GM23338 (cell line): ENCODE measurements at regions not wholly inside any gene's neighbourhood (a gene's known extent, or its start where the extent isn't known, plus 50 kb on each side); places are given as distances from the start of the nearest gene placed in this dataset.

Experiments
- CREB1 ChIP-seq: fragments of 250-450 bp; sonication (Bioruptor Pico); IDR thresholded peaks from 2 replicates; pipeline ENCODE4 v1.5.0; 2020; ENCODE audit warnings: low read depth, mild to moderate bottlenecking, moderate library complexity
- ETS1 ChIP-seq: IDR thresholded peaks from 2 replicates; pipeline ENCODE4 v1.6.1; 2016; ENCODE audit warnings: antibody characterized with exemption
- EZH2 ChIP-seq: fragments of 200-600 bp; sonication (generic); IDR thresholded peaks from one replicate; pipeline ENCODE4 v1.8.0; 2017; ENCODE audit warnings: antibody characterized with exemption, mild to moderate bottlenecking, low read depth; ENCODE audit not compliant: unreplicated experiment
- EZH2phosphoT487 ChIP-seq: fragments of 200-600 bp; sonication (generic); IDR thresholded peaks from one replicate; pipeline ENCODE4 v1.8.1; 2018; ENCODE audit warnings: antibody characterized with exemption; ENCODE audit not compliant: unreplicated experiment
- JUNB ChIP-seq: IDR thresholded peaks from one replicate; pipeline ENCODE4 v1.6.1; 2016; ENCODE audit warnings: antibody characterized with exemption; ENCODE audit not compliant: unreplicated experiment
- NANOG ChIP-seq: IDR thresholded peaks from 2 replicates; pipeline ENCODE4 v1.6.1; 2016; ENCODE audit warnings: antibody characterized with exemption, borderline replicate concordance
- POLR2AphosphoS5 ChIP-seq: IDR thresholded peaks from 2 replicates; pipeline ENCODE4 v1.6.1; 2016; ENCODE audit warnings: antibody characterized with exemption, low read depth
- STAT1 ChIP-seq: IDR thresholded peaks from one replicate; pipeline ENCODE4 v1.6.1; 2016; ENCODE audit warnings: antibody characterized with exemption; ENCODE audit not compliant: unreplicated experiment
- TF ChIP-seq, protein P1 (sequence below), 2 experiments: fragments of 200-600 bp in 1 of 2; sonication (generic) in 1 of 2; conservative IDR thresholded peaks; 2 replicates each; pipeline versions ENCODE4 v1.5.1 to v1.6.1; 2016 to 2017; ENCODE audit warnings: antibody characterized with exemption in 2 of 2, low read depth in 2 of 2, mild to moderate bottlenecking in 2 of 2, moderate library complexity in 1 of 2
- TF ChIP-seq, protein P2 (sequence below): IDR thresholded peaks from one replicate; pipeline ENCODE4 v1.6.1; 2018; ENCODE audit warnings: antibody characterized with exemption; ENCODE audit not compliant: unreplicated experiment

DNA sequence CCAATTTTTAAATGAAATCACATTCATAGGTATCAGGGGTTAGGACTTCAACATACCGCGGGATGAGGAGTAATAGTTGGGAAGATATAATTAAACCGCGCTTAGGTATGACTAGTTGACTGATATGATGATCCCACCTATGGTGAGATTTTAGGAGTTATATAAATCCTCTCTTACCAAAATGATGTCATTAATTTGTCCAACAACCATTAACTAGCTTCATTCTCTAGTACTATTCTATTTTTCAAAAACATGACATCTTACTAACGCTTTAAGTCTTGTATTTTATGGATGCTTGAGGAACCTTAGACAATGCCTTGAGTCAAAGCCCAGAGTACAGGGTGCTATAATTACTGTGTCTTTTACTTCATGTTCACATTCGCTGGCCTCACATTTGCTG, 59.6 kb upstream of the PIK3R1 start:
- TF ChIP-seq EZH2 (no peak), EZH2phosphoT487 (no peak), ETS1 (no peak), NANOG (no peak), POLR2AphosphoS5 (no peak), CREB1 (CRISPR knock-in tag) (no peak), STAT1 (no peak), JUNB (no peak)
- TF ChIP-seq, protein P1, sequence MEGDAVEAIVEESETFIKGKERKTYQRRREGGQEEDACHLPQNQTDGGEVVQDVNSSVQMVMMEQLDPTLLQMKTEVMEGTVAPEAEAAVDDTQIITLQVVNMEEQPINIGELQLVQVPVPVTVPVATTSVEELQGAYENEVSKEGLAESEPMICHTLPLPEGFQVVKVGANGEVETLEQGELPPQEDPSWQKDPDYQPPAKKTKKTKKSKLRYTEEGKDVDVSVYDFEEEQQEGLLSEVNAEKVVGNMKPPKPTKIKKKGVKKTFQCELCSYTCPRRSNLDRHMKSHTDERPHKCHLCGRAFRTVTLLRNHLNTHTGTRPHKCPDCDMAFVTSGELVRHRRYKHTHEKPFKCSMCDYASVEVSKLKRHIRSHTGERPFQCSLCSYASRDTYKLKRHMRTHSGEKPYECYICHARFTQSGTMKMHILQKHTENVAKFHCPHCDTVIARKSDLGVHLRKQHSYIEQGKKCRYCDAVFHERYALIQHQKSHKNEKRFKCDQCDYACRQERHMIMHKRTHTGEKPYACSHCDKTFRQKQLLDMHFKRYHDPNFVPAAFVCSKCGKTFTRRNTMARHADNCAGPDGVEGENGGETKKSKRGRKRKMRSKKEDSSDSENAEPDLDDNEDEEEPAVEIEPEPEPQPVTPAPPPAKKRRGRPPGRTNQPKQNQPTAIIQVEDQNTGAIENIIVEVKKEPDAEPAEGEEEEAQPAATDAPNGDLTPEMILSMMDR (conservative IDR thresholded peaks at IDR 0.05; ENCODE audit: low read depth in 2 of 2) = no peak
- TF ChIP-seq, protein P2, sequence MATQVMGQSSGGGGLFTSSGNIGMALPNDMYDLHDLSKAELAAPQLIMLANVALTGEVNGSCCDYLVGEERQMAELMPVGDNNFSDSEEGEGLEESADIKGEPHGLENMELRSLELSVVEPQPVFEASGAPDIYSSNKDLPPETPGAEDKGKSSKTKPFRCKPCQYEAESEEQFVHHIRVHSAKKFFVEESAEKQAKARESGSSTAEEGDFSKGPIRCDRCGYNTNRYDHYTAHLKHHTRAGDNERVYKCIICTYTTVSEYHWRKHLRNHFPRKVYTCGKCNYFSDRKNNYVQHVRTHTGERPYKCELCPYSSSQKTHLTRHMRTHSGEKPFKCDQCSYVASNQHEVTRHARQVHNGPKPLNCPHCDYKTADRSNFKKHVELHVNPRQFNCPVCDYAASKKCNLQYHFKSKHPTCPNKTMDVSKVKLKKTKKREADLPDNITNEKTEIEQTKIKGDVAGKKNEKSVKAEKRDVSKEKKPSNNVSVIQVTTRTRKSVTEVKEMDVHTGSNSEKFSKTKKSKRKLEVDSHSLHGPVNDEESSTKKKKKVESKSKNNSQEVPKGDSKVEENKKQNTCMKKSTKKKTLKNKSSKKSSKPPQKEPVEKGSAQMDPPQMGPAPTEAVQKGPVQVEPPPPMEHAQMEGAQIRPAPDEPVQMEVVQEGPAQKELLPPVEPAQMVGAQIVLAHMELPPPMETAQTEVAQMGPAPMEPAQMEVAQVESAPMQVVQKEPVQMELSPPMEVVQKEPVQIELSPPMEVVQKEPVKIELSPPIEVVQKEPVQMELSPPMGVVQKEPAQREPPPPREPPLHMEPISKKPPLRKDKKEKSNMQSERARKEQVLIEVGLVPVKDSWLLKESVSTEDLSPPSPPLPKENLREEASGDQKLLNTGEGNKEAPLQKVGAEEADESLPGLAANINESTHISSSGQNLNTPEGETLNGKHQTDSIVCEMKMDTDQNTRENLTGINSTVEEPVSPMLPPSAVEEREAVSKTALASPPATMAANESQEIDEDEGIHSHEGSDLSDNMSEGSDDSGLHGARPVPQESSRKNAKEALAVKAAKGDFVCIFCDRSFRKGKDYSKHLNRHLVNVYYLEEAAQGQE = no peak
